H9 (cell line): ENCODE measurements at regions not wholly inside any gene's neighbourhood (a gene's known extent, or its start where the extent isn't known, plus 50 kb on each side); places are given as distances from the start of the nearest gene placed in this dataset.

ENCODE experiments used
- DNase-seq: peaks from one replicate; pipeline ENCODE4 v3.0.0-alpha.2; 2017
- H2AFZ ChIP-seq: one replicate; pipeline ENCODE4 v1.6.1; 2013; ENCODE audit warnings: mild to moderate bottlenecking, low read length, control low read depth, moderate library complexity
- H2AK5ac ChIP-seq: 2 replicates; pipeline ENCODE4 v1.6.1; 2013; ENCODE audit warnings: low read length, control low read depth, mixed read lengths; ENCODE audit not compliant: insufficient read length
- H2BK120ac ChIP-seq: one replicate; pipeline ENCODE4 v1.6.1; 2013; ENCODE audit warnings: low read depth, mild to moderate bottlenecking, low read length, control low read depth, inconsistent platforms; ENCODE audit not compliant: poor library complexity, severe bottlenecking
- H2BK12ac ChIP-seq: 2 replicates; pipeline ENCODE4 v1.6.1; 2013; ENCODE audit warnings: low read length, control low read depth, mixed read lengths, low read depth; ENCODE audit not compliant: insufficient read length
- H2BK15ac ChIP-seq: 2 replicates; pipeline ENCODE4 v1.6.1; 2013; ENCODE audit warnings: low read depth, low read length, control low read depth
- H2BK20ac ChIP-seq: one replicate; pipeline ENCODE4 v1.6.1; 2013; ENCODE audit warnings: low read depth, mild to moderate bottlenecking, low read length, control low read depth, inconsistent platforms; ENCODE audit not compliant: poor library complexity, severe bottlenecking
- H2BK5ac ChIP-seq: 2 replicates; pipeline ENCODE4 v1.6.1; 2013; ENCODE audit warnings: low read length, control low read depth, mixed read lengths; ENCODE audit not compliant: insufficient read length
- H3K14ac ChIP-seq: 2 replicates; pipeline ENCODE4 v1.6.1; 2013; ENCODE audit warnings: low read length, control low read depth; ENCODE audit not compliant: insufficient read depth
- H3K18ac ChIP-seq: 2 replicates; pipeline ENCODE4 v1.6.1; 2013; ENCODE audit warnings: low read depth, mild to moderate bottlenecking, mixed read lengths, low read length, control low read depth; ENCODE audit not compliant: insufficient read length
- H3K23ac ChIP-seq: 2 replicates; pipeline ENCODE4 v1.6.1; 2013; ENCODE audit warnings: low read length, control low read depth, mixed read lengths, low read depth; ENCODE audit not compliant: insufficient read length
- H3K23me2 ChIP-seq: 2 replicates; pipeline ENCODE4 v1.6.1; 2013; ENCODE audit warnings: low read depth, mild to moderate bottlenecking, mixed read lengths, low read length, control low read depth; ENCODE audit not compliant: insufficient read length, poor library complexity, severe bottlenecking
- H3K27ac ChIP-seq: 2 replicates; pipeline ENCODE4 v1.5.1; 2013; ENCODE audit warnings: low read length, control low read depth, mixed read lengths, low read depth; ENCODE audit not compliant: insufficient read length
- H3K27me3 ChIP-seq: 2 replicates; pipeline ENCODE4 v1.6.1; 2013; ENCODE audit warnings: low read length, control low read depth, inconsistent platforms; ENCODE audit not compliant: insufficient read depth
- H3K4ac ChIP-seq: 2 replicates; pipeline ENCODE4 v1.6.1; 2013; ENCODE audit warnings: low read depth, mild to moderate bottlenecking, control low read depth, inconsistent platforms, low read length, moderate library complexity
- H3K4me1 ChIP-seq: 2 replicates; pipeline ENCODE4 v1.6.1; 2013; ENCODE audit warnings: low read length, control low read depth, inconsistent platforms; ENCODE audit not compliant: insufficient read depth
- H3K4me2 ChIP-seq: 2 replicates; pipeline ENCODE4 v1.6.1; 2013; ENCODE audit warnings: low read length, control low read depth, mixed read lengths; ENCODE audit not compliant: insufficient read length, insufficient read depth
- H3K56ac ChIP-seq: 2 replicates; pipeline ENCODE4 v1.6.1; 2013; ENCODE audit warnings: low read depth, mild to moderate bottlenecking, mixed read lengths, low read length, control low read depth; ENCODE audit not compliant: insufficient read length
- H3K79me1 ChIP-seq: 2 replicates; pipeline ENCODE4 v1.6.1; 2013; ENCODE audit warnings: low read depth, mild to moderate bottlenecking, moderate library complexity, low read length, control low read depth, inconsistent platforms; ENCODE audit not compliant: insufficient read depth, poor library complexity, severe bottlenecking
- H3K79me2 ChIP-seq: 2 replicates; pipeline ENCODE4 v1.6.1; 2013; ENCODE audit warnings: low read length, control low read depth, inconsistent platforms; ENCODE audit not compliant: insufficient read depth
- H3K9ac ChIP-seq: 2 replicates; pipeline ENCODE4 v1.6.1; 2013; ENCODE audit warnings: low read length, control low read depth, mixed read lengths; ENCODE audit not compliant: insufficient read length; ENCODE audit errors: extremely low read depth
- H3K9me3 ChIP-seq: one replicate; pipeline ENCODE4 v1.6.1; 2013; ENCODE audit warnings: low read depth, low read length, inconsistent platforms; ENCODE audit not compliant: control insufficient read depth
- H3T11ph ChIP-seq: one replicate; pipeline ENCODE4 v1.6.1; 2013; ENCODE audit warnings: mild to moderate bottlenecking, low read length, control low read depth, inconsistent platforms
- H4K20me1 ChIP-seq: one replicate; pipeline ENCODE4 v1.6.1; 2013; ENCODE audit not compliant: control insufficient read depth, insufficient read length, insufficient read depth
- H4K5ac ChIP-seq: 2 replicates; pipeline ENCODE4 v1.6.1; 2013; ENCODE audit warnings: low read depth, mild to moderate bottlenecking, mixed read lengths, low read length, control low read depth; ENCODE audit not compliant: insufficient read length
- H4K8ac ChIP-seq: replicated peaks from 2 replicates; pipeline ENCODE4 v1.6.1; 2013; ENCODE audit warnings: low read length, control low read depth, mixed read lengths, low read depth; ENCODE audit not compliant: insufficient read length
- H4K91ac ChIP-seq: 2 replicates; pipeline ENCODE4 v1.6.1; 2013; ENCODE audit warnings: low read depth, mild to moderate bottlenecking, moderate library complexity, mixed read lengths, low read length, control low read depth; ENCODE audit not compliant: insufficient read length
- H3K27ac Mint-ChIP-seq, 3 experiments: 2 replicates in 2 of 3; 3 replicates in 1 of 3; pipeline ENCODE4 v1.8.0; 2020 to 2021; ENCODE audit warnings: mixed read lengths in 3 of 3, mild to moderate bottlenecking in 1 of 3, moderate library complexity in 1 of 3
- H3K27me3 Mint-ChIP-seq: 2 replicates; pipeline ENCODE4 v1.8.0; 2021; ENCODE audit warnings: low read depth, mild to moderate bottlenecking, moderate library complexity, mixed read lengths
- H3K36me3 Mint-ChIP-seq, 3 experiments: 2 replicates in 2 of 3; 3 replicates in 1 of 3; pipeline ENCODE4 v1.8.0; 2020 to 2021; ENCODE audit warnings: low read depth in 3 of 3, mixed read lengths in 3 of 3; ENCODE audit not compliant: insufficient read depth in 1 of 3
- H3K4me1 Mint-ChIP-seq, 2 experiments: 2 replicates each; pipeline ENCODE4 v1.8.0; 2020; ENCODE audit warnings: mixed read lengths in 2 of 2
- H3K4me3 Mint-ChIP-seq, 2 experiments: 2 replicates in 1 of 2; 3 replicates in 1 of 2; pipeline ENCODE4 v1.8.0; 2020 to 2021; ENCODE audit warnings: mild to moderate bottlenecking in 2 of 2, mixed read lengths in 2 of 2, moderate library complexity in 1 of 2
- H3K9me3 Mint-ChIP-seq, 2 experiments: 2 replicates in 1 of 2; 3 replicates in 1 of 2; pipeline ENCODE4 v1.8.0; 2020; ENCODE audit warnings: mild to moderate bottlenecking in 2 of 2, mixed read lengths in 2 of 2, moderate library complexity in 1 of 2
- TF ChIP-seq, protein P1 (sequence below): fragments of 200-600 bp; sonication (generic); conservative IDR thresholded peaks from 3 replicates; pipeline ENCODE4 v1.8.0; 2021; ENCODE audit warnings: antibody characterized with exemption, mild to moderate bottlenecking

GRCh38 chr7:17407229-17407628 lies 108.8 kb downstream of the AHR start:
- no peaks in the 10 kb centered on the region for H3K79me1 ChIP-seq
- H3K18ac ChIP-seq, result no peak overlapping the region
- H2BK20ac ChIP-seq, result no peak overlapping the region
- H2AK5ac ChIP-seq, result no peak overlapping the region
- H3K27me3 ChIP-seq, result no peaks in the 10 kb centered on the region
- H3K23ac ChIP-seq, result no peak overlapping the region
- H3T11ph ChIP-seq, result no peak overlapping the region
- Mint-ChIP-seq H3K36me3 (no peaks in the 10 kb centered on the region), H3K4me3 (no peak overlapping the region), H3K9me3 (no peaks in the 10 kb centered on the region), H3K27me3 (no peaks in the 10 kb centered on the region), H3K4me1 (no peaks in the 10 kb centered on the region), H3K27ac (no peak overlapping the region)
- no peak for DNase-seq
- no peak overlapping the region for H3K14ac ChIP-seq
- no peak overlapping the region for H2BK12ac ChIP-seq
- no peak overlapping the region for H3K4me2 ChIP-seq
- H3K4me1 ChIP-seq, result no peaks in the 10 kb centered on the region
- no peak overlapping the region for H3K9ac ChIP-seq
- no peak overlapping the region for H2BK5ac ChIP-seq
- H4K5ac ChIP-seq, result no peak overlapping the region
- H4K20me1 ChIP-seq, result no peaks in the 10 kb centered on the region
- TF ChIP-seq, protein P1, sequence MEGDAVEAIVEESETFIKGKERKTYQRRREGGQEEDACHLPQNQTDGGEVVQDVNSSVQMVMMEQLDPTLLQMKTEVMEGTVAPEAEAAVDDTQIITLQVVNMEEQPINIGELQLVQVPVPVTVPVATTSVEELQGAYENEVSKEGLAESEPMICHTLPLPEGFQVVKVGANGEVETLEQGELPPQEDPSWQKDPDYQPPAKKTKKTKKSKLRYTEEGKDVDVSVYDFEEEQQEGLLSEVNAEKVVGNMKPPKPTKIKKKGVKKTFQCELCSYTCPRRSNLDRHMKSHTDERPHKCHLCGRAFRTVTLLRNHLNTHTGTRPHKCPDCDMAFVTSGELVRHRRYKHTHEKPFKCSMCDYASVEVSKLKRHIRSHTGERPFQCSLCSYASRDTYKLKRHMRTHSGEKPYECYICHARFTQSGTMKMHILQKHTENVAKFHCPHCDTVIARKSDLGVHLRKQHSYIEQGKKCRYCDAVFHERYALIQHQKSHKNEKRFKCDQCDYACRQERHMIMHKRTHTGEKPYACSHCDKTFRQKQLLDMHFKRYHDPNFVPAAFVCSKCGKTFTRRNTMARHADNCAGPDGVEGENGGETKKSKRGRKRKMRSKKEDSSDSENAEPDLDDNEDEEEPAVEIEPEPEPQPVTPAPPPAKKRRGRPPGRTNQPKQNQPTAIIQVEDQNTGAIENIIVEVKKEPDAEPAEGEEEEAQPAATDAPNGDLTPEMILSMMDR, result no peak
- H3K23me2 ChIP-seq, result no peaks in the 10 kb centered on the region
- no peaks in the 10 kb centered on the region for H3K79me2 ChIP-seq
- no peak overlapping the region for H3K4ac ChIP-seq
- H2AFZ ChIP-seq, result no peak overlapping the region
- no peak overlapping the region for H2BK120ac ChIP-seq
- no peak overlapping the region for H3K56ac ChIP-seq
- no peaks in the 10 kb centered on the region for H3K9me3 ChIP-seq
- H3K27ac ChIP-seq, result no peak overlapping the region
- H4K91ac ChIP-seq, result no peak overlapping the region
- no peak overlapping the region for H4K8ac ChIP-seq
- no peak overlapping the region for H2BK15ac ChIP-seq
